Activated CD4-positive, alpha-beta T cell treated with anti-CD3 and anti-CD28 coated beads, Interleukin-2, amount 50 U/mL, for 16 hours (primary cell): ENCODE measurements at regions not wholly inside any gene's neighbourhood (a gene's known extent, or its start where the extent isn't known, plus 50 kb on each side); places are given as distances from the start of the nearest gene placed in this dataset.
"Not testable (repeated sequence)": the region's sequence is repeated elsewhere in the genome, so short reads cannot be mapped to it uniquely, and the experiment has no call there.

Source experiments
- DNase-seq: peaks from one replicate; pipeline ENCODE4 v3.0.0-alpha.2; 2020

DNA sequence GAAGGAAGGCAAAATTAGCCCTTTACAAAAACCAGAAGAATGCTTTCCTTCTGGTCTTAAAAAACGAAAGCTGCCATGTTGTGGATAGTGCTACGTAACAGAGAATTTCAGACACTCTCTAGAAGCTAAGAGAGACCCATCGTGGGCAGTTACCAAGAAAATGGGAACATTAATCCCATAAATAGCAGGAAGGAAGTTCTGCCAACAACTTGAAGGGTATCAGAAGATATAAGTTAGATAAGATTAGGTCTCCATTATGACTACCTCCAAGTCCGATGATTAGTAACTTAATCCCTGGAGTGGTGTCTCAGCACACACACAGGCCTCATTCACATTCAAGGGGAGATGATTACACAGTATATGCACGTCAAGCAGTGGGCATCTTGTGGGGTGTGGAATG, 115.7 kb upstream of the TRPC4 start:
- no peak for DNase-seq

GRCh38 chr13:37984357-37984756, 114.8 kb upstream of the TRPC4 start:
- no peak for DNase-seq

DNA sequence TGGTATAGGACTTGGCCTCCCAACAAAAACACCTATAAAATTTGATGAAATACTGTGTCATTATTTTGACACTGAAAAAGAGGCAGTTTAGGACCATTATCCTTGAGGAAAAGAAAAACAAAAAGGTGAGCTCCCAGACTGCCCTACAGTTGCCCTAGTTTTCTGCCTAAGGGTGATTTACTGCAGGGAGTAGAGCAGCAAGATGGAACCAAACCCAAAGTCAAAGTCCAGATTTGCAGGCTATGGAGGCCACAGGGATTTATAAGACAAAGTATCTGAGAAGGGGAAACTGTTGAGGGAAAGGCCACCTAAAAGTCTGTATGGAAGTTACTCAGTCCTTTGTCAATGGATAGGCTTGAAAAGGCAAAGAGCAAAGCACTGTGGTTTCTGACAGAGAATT, 112.4 kb upstream of the TRPC4 start:
- DNase-seq, result no peak

- DNase-seq, result no peak
Measured at GRCh38 chr13:37978680-37979079, 109.1 kb upstream of the TRPC4 start.

DNA sequence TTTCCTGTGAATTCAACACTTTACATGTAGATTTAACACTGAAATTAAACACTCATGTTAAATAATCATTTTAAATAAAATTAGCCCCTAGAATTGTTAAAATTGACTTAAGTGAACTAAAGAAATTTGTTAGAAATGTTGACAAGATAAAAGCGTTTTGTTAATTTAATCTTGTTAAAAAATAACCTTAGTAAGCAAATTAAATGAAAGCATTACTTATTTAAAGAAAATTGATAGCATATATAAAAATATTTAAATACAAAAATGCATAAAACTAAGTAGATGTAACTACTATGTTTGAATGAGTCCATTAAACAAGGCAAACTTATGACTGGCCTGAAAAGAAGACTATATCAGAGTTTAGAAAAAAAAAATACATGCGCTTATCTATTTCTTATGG, 99.0 kb upstream of the TRPC4 start:
- DNase-seq, result no peak

DNA sequence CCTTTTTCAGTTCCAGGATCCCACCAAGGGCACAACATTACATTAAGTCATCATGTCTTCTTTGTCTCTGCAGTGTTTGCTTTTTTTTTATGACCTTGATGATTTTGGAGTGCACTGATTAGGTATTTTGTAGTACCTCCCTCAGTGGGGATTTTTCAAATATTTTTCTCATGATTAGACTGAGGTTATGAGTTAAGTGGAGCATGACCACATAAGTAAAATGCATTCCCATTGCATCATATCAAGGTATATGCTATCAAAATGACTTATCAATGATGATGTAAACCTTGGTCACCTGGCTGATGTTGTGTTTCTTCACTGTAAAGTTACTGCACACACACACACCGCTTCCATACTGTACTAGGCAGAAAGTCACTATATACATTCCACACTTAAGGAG, 96.7 kb upstream of the TRPC4 start:
- no peak for DNase-seq

DNA sequence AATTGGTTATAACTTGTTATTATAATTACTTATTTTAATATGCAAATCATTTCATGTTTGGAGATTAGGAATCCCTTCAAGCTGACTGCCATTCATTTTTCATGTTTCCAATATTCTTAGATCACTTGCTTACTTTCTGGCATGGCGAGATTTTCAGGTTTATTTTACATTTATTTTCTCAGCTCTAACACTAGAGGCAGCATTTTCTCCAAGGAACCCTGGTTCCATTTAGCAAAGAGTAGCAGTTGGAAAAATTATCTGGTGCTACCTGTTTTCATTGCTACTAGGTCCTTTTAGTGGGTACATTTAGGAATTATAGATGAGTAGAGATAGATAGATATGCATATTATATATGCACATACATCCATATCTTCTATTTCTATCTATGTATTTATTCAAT, 90.9 kb upstream of the TRPC4 start:
- DNase-seq, result no peak

DNA sequence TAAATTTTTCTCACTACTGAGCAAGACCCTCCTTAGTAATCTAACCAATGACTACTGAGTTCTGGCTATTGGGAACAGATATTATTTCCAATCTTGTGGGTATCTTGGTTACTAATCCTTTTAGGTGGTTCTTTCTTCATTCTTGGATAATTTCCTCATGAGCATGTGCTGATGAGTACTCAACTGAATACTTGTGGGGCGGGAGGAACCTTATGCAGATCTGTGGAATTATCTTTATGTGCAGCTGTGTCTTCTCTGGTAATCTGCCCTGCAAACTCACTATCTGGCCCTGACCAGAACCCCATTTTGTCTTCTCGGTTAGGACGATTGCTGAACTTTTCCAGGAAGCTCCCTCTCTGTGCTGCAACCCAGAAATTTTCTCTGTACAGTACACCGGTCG, 89.7 kb upstream of the TRPC4 start:
- no peak for DNase-seq

GRCh38 chr13:37956536-37956935, 87.0 kb upstream of the TRPC4 start:
- no peak for DNase-seq

DNA sequence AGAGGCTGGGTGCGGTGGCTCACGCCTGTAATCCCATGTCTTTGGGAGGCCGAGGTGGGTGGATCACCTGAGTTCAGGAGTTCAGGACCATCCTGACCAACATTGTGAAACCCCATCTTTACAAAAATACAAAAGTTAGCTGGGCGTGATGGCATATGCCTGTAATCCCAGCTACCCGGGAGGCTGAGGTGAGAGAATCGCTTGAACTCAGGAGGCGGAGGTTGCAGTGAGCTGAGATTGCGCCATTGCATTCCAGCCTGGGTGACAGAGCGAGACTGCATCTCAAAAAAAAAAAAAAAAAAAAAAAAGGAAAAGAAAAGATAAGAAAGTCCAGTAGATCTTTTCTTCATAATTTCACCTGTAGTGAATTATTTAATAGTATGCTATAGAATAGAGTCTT, 85.0 kb upstream of the TRPC4 start:
- not testable (repeated sequence) for DNase-seq

- DNase-seq, result no peak
Measured at GRCh38 chr13:37954191-37954590, 84.6 kb upstream of the TRPC4 start.

GRCh38 chr13:37953696-37954095, 84.1 kb upstream of the TRPC4 start:
- no peak for DNase-seq

DNA sequence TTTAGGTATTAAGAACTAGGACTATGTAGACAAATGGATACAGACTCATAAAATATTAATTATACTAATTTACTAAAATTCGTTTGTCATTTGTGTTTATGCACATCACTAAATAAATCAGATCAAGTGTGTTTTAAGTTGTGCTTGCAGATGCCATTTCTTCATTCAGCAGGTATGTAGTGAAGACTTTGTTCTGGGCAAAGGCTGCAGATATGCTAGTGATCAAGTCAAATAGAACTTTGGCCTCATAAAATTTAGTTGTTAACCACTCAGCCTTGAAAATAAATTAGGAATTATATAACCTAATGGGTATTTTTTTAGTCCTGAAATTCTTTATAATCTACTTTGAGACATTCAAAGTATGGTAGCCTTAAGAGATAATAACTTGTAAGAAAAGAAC, 80.4 kb upstream of the TRPC4 start:
- DNase-seq, result no peak

DNA sequence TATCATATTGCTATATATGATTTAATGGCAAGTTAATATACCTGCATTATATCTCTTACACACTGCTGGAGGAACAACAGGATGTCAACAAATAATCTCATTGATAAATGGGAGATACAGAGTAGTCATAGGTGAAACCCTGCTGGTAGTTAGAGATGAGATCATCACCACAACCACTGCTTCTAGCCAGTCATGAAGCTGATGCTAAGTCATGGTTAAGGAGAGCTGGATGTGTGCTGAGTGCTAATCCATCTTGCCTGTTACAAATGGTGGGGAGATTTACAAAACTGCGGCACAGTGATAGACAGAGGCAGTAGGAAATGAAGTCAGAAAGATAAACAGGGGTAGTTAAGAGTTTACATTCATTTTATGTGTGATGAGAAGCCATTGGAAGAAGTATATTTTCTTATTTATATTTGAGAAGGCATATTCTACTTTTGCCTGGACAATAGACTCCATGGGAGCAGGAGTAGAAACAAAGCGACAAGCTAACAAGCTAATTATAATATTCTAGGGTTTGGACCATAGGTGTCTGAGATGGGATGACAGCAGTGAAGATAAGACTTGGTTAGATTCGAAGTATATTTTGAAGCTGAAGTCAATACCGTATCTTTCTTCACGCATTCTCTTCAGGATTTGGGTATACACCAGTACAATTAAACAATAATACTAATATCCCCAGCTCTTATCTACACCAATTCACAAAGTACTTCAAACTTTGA, 78.0 kb upstream of the TRPC4 start:
- no peak for DNase-seq

GRCh38 chr13:37945651-37946575, 76.3 kb upstream of the TRPC4 start:
- DNase-seq, result no peak

DNA sequence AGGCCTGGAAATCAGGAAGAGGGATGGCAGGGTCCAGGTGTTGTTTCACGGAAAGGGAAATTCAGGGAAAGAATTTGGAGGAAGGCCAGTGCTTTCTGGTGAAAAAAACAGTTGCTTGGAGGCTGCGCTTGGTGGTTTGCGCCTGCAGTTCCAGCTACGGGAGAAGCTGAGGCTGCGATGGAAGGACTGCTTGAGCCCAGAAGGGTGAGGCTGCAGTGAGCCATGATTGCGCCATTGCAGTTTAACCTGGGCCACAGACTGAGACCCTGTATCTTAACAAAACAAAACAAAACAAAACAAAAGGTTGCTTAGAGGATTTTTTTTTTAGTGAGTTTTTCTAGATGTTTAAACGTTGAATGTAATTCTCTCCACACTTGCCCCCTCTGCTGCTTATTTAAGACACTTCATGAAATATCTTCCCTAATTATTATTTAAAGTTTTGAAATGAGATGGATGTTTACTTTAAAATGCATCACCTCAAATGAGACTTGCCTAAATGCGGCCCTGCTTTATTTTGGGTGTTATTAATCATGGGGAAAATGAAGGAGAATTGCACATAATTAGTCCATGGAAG, 75.4 kb upstream of the TRPC4 start:
- DNase-seq, result no peak

- DNase-seq, result no peak
Measured at GRCh38 chr13:37944081-37944868, 74.7 kb upstream of the TRPC4 start.

- no peak for DNase-seq
Measured at GRCh38 chr13:37942929-37943328, 73.4 kb upstream of the TRPC4 start.

- no peak for DNase-seq
Measured at GRCh38 chr13:37934339-37935191, 65.0 kb upstream of the TRPC4 start.

DNA sequence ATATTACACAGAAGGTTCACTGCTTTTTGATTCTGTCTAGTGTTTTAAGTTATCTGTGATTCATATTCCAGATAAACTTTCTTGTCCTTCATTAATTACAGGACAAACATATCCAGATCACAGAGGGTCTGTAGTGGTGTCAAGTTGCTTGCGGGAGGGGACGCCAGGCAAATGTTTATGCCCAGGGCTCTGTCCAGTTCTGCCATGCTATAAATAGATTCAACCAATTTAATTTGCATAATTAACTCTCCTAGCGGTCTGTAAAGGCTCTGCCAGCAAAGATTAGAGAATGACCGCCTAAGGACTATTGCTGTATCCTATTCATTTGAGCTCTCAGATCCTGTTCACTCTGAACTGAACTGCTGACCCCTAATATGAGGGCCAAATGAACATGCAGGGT, 59.7 kb upstream of the TRPC4 start:
- no peak for DNase-seq

DNA sequence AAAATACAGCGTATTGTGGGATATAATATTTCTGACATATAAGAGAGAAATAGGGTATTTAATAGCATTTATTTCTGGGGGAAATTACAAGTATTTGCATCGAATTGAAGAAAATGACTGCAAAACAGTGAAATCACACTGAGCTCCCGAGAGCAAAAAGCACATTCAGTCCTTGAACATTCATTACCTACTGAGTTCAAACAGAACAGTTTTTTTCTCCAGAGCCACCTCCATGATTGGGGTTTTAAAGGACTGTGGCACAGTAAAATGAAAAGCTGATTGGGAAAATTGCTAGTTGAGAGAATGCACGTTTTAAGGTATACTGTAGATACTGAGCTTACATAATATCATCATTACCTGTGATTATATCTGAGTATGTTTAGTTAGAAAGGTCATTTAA, 58.0 kb upstream of the TRPC4 start:
- DNase-seq, result no peak

DNA sequence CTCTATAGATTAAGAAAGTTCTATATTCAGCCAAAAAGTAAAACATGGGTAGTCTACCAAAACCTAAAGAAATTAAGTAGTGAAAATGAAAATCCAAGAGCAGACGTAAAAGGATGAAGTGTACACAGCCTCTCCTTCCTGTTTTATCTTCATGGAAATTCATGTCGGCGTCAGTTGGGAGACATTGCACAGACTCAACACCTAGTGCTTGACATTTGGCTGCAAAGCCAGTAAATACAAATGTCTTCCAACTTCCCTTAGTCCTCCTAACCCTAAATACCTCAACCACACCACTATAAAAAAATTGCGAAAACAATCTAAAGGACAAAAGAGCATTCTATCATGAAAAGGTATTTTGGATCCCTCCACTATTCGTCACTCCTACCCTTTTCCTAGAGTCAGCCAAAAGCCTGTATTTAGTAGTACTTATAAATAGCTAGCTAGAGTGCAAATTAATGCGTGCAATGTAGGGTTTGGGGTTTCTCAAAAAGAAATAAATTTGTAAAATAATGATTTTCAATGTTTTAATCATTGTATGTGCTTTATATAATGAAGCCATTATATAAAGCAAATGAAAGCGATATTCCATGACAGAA, 56.4 kb upstream of the TRPC4 start:
- no peak for DNase-seq
